ENCODE measurements at regions not wholly inside any gene's neighbourhood (a gene's known extent, or its start where the extent isn't known, plus 50 kb on each side); places are given as distances from the start of the nearest gene placed in this dataset.

DNA sequence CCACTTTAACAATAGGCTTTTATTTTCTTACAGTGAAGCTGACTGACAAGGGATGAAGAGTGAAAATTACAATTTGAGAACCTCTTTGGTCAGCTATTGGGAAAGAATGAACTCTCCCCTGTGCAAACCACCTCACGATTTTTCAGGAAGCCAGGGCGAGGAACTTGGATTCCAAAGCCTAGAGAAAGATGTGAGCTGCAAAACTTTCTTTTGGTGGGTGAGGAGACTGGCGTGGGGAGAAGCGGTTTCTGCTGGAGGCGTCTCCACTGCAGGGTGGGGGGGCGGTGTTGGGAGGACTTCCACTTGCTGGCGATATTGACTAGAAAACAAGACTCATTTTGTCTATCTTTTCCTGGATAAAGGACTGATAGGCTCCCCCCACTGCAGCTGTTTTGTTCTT is 59.3 kb upstream of the VRK1 start:
- Histone ChIP-seq H3K36me3 (no peaks in the 10 kb centered on the region), H3K9me3 (no peaks in the 10 kb centered on the region), H3K4me3 (no peak overlapping the region), H3K27me3 (peaks cover 15 to 81% (median 22%) of the 10 kb centered on the region in 3 donors), H3K27ac (no peak overlapping the region), H3K4me1 (peaks cover 0 to 14% (median 9%) of the 10 kb centered on the region in 4 donors)
- WGBS, 2 donors: 30 to 49% methylated on average over 7 of the region's 7 CpGs
- intact Hi-C loops (cut with DNase I): no loop called here
- TF ChIP-seq POLR2A (IDR thresholded peaks at IDR 0.05): no peak
- TF ChIP-seq, protein P1, sequence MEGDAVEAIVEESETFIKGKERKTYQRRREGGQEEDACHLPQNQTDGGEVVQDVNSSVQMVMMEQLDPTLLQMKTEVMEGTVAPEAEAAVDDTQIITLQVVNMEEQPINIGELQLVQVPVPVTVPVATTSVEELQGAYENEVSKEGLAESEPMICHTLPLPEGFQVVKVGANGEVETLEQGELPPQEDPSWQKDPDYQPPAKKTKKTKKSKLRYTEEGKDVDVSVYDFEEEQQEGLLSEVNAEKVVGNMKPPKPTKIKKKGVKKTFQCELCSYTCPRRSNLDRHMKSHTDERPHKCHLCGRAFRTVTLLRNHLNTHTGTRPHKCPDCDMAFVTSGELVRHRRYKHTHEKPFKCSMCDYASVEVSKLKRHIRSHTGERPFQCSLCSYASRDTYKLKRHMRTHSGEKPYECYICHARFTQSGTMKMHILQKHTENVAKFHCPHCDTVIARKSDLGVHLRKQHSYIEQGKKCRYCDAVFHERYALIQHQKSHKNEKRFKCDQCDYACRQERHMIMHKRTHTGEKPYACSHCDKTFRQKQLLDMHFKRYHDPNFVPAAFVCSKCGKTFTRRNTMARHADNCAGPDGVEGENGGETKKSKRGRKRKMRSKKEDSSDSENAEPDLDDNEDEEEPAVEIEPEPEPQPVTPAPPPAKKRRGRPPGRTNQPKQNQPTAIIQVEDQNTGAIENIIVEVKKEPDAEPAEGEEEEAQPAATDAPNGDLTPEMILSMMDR (IDR thresholded peaks at IDR 0.05): no peak
- no peak for TF ChIP-seq POLR2AphosphoS5 (IDR thresholded peaks at IDR 0.05)
- TF ChIP-seq EP300 (IDR thresholded peaks at IDR 0.05): no peak
- no peak for DNase-seq

DNA sequence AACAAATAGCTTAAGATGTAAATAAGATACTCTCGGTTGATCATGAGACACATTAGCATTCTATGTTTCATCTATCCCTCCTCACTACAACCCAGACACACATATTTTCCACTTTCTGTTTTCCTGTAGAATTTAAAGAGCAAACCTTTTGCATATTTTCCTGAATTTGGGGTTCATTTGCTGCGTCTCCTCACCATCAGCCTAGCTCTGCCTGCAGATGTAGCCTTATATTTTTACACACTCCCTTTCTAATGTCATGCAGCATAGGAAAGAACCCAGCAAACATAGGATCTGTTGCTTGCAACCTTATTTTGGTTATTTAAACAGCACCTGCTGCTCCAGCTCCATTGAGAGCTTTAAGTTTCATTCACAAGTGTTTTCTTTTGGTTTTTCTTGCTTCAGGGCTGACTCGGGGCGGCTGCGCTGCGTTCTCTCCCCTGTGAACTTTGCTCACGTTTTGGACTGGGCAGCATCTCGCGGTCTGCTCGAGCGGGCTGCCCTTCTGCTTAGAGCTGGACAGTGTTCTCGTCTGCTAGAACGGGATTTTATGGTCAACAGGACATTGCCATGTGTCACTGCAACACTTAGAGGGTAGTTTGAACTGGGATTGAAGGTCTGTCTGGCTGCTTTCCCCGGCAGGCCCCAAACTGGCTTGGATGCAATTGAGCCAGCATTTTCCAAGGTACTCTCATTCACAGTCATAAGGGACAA is 57.8 kb upstream of the VRK1 start:
- peaks cover 15 to 87% (median 19%) of the 10 kb centered on the region in 3 donors for H3K27me3 ChIP-seq
- no peak overlapping the region for H3K4me3 ChIP-seq
- peaks cover 0 to 14% (median 9%) of the 10 kb centered on the region in 4 donors for H3K4me1 ChIP-seq
- no peak for DNase-seq
- WGBS, 2 donors: 35 to 61% methylated on average over 14 of the region's 14 CpGs
- H3K36me3 ChIP-seq: no peaks in the 10 kb centered on the region
- no peak overlapping the region for H3K27ac ChIP-seq
- intact Hi-C loops (cut with DNase I): no loop called here
- H3K9me3 ChIP-seq: no peaks in the 10 kb centered on the region
- no peak for TF ChIP-seq POLR2A (IDR thresholded peaks at IDR 0.05)
- no peak for TF ChIP-seq POLR2AphosphoS5 (IDR thresholded peaks at IDR 0.05)
- TF ChIP-seq EP300 (IDR thresholded peaks at IDR 0.05): no peak
- TF ChIP-seq, protein P1 (IDR thresholded peaks at IDR 0.05): no peak

DNA sequence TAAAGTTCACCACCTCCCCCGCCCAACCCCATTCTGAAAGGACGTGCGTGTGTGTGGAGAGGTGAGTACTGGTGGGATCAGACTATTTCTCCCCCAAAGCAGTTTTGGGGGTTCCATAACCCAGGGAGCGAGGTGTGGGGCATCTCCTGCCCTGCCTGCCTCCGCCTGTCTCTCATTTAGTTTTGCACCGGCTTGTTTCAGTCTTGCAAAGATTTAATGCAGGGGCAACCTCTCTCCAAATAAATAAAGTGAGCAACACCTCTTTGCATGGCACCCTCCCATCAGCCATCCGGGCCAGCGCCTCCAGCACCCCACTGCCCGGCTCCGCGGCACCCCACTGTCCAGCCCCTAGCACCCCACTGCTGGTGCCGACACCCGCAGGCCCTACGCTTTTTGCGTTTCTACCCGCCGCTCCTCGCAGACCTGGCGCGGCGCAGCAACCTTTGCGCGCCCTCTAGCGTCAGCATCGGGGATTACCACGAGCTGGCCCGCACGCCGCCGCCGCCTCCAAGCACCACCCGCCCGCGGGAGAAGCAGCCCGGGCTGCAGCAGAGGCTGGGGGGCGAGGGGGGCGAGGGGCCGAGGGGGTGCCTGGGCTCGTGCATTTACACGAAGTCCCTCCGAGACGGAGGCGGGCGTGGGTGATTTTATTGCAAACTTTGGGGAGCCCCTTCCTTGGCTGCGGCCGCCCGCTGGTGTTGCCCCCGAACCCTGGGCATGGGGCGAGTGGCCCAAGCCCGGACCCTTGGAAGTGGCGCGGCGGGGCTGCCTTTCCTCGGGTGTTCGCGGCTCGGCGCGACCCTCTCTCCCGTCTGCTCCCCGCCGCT is 55.8 kb upstream of the VRK1 start:
- DNase-seq: peak; percentile 67
- 6 to 10% methylated on average over 62 of the region's 62 CpGs for WGBS, 2 donors
- peaks cover 13 to 90% (median 15%) of the 10 kb centered on the region in 3 donors for H3K27me3 ChIP-seq

DNA sequence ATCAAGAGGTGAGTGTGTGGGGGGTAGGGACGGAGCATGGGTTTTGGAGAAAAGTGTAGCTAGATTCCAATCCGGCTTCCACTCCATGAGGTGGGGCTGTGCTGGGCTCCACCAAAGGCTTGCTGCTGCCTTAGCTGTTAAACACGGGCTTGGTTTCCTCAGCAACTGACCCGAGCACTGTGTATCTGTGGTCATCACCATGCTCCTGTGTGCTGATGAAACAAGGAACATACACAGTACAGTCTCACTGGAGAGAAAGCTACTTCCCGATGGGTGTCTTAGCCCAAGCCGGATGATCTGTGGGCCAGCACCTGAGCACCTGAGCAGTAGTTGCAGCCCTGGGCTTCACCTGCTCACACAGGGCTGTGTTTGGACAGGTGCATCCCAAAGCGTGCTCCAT is 52.9 kb upstream of the VRK1 start:
- Histone ChIP-seq H3K4me1 (peaks cover 0 to 9% (median 9%) of the 10 kb centered on the region in 4 donors), H3K4me3 (no peak overlapping the region), H3K9me3 (no peaks in the 10 kb centered on the region), H3K36me3 (no peaks in the 10 kb centered on the region), H3K27me3 (peaks cover 4 to 61% (median 12%) of the 10 kb centered on the region in 3 donors), H3K27ac (no peak overlapping the region)
- TF ChIP-seq EP300 (IDR thresholded peaks at IDR 0.05) (no peak), POLR2A (IDR thresholded peaks at IDR 0.05) (no peak), POLR2AphosphoS5 (IDR thresholded peaks at IDR 0.05) (no peak)
- intact Hi-C loops (cut with DNase I): no loop called here
- WGBS, 2 donors: 63 to 80% methylated on average over 7 of the region's 7 CpGs
- DNase-seq: peak; percentile 40

More for the DNA sequence above, 55.8 kb upstream of the VRK1 start:
- TF ChIP-seq, protein P1 (IDR thresholded peaks at IDR 0.05): peak; percentile 30 to 97 (median 50)
- TF ChIP-seq EP300 (IDR thresholded peaks at IDR 0.05): no peak
- no peaks in the 10 kb centered on the region for H3K36me3 ChIP-seq
- H3K9me3 ChIP-seq: no peaks in the 10 kb centered on the region
- H3K27ac ChIP-seq: no peak overlapping the region
- peaks cover 0 to 12% (median 9%) of the 10 kb centered on the region in 4 donors for H3K4me1 ChIP-seq
- intact Hi-C loops (cut with DNase I): loop anchor here (1.0 kb wide), 1 partner anchor 174 kb away; no protein-coding TSS in a partner anchor
- peak overlapping the region; percentile 4 to 46 (median 36) for H3K4me3 ChIP-seq

DNA sequence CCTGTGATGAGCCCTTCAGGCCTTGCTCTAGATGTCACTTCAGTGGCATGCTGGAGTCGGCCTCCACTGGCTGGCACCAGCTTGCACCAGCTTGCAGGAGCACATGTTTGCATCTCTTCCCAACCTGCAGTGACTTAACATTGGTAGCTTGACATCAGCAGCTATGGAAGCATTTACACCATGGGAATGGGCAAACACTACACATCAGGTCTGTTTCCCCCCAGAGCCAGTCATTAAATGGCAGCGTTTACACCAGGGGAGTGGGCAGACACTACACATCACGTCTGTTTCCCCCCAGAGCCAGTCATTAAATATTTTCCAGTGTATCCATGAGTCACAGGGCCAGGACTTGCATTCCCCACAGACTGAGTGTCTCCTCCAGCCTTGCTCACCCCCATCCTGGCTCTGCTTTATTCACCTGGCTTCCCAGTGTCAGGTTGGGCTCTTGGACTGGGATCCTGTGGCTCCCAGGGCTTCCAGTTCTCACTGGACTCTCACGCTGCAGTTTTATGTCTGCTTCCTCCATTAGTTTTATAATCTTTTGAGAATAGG is 51.6 kb upstream of the VRK1 start:
- intact Hi-C loops (cut with DNase I): no loop called here
- Histone ChIP-seq H3K36me3 (no peaks in the 10 kb centered on the region), H3K27ac (no peak overlapping the region), H3K4me3 (no peak overlapping the region), H3K27me3 (peaks cover 4 to 48% (median 12%) of the 10 kb centered on the region in 3 donors), H3K9me3 (no peaks in the 10 kb centered on the region), H3K4me1 (peaks cover 0 to 9% (median 9%) of the 10 kb centered on the region in 4 donors)
- TF ChIP-seq POLR2A (IDR thresholded peaks at IDR 0.05): no peak
- DNase-seq: peak; percentile 34
- 81 to 82% methylated on average over 4 of the region's 4 CpGs for WGBS, 2 donors
